Stomach (tissue), 8 donors: ENCODE measurements at regions not wholly inside any gene's neighbourhood (a gene's known extent, or its start where the extent isn't known, plus 50 kb on each side); places are given as distances from the start of the nearest gene placed in this dataset.
A peak's percentile ranks its signal among the peaks of the same experiment; 100 is the strongest.

Experiments used
- DNase-seq, 2 donors: peaks; one replicate each; pipeline versions ENCODE4 v3.0.0 to v3.0.0-alpha.2; 2013 to 2019
- H3K27ac ChIP-seq, 5 donors: fragments of 200-600 bp in 4 of 5; sonication (generic) in 4 of 5; one replicate each; pipeline ENCODE4 v1.5.1; 2013 to 2019; ENCODE audit warnings: mild to moderate bottlenecking in 1 of 5, moderate library complexity in 1 of 5
- H3K27me3 ChIP-seq, 3 donors: fragments of 200-600 bp; sonication (generic); one replicate each; pipeline ENCODE4 v1.5.1; 2017 to 2019; ENCODE audit warnings: mixed run types in 1 of 3
- H3K36me3 ChIP-seq, 4 donors: fragments of 200-600 bp; sonication (generic); 1 replicate in 3 of 4; 2 replicates in 1 of 4; pipeline ENCODE4 v1.5.1; 2016 to 2019
- H3K4me1 ChIP-seq, 4 donors: fragments of 200-600 bp; sonication (generic); one replicate each; pipeline ENCODE4 v1.5.1; 2016 to 2019
- H3K4me3 ChIP-seq, 4 donors: fragments of 200-600 bp; sonication (generic) in 3 of 4; one replicate each; pipeline ENCODE4 v1.5.1; 2016 to 2019; ENCODE audit warnings: mild to moderate bottlenecking in 1 of 4
- H3K9me3 ChIP-seq, 4 donors: fragments of 200-600 bp; sonication (generic); one replicate each; pipeline ENCODE4 v1.5.1; 2016 to 2019
- CTCF ChIP-seq, 7 experiments: fragments of 450-650 bp in 4 of 7; fragments of 200-600 bp in 3 of 7; sonication (generic) in 3 of 7; IDR thresholded peaks; one replicate each; pipeline ENCODE4 v1.5.1; 2016 to 2019; ENCODE audit warnings: antibody characterized with exemption in 7 of 7, control low read depth in 2 of 7, mild to moderate bottlenecking in 1 of 7
- EP300 ChIP-seq: sonication (generic); formaldehyde crosslinking; IDR thresholded peaks from one replicate; pipeline ENCODE4 v1.6.1; 2017; ENCODE audit warnings: antibody characterized with exemption
- POLR2A ChIP-seq, 4 donors: fragments of 450-650 bp; IDR thresholded peaks; one replicate each; pipeline ENCODE4 v1.6.1; 2016; ENCODE audit warnings: antibody characterized with exemption in 4 of 4, control low read depth in 2 of 4, mild to moderate bottlenecking in 1 of 4, moderate library complexity in 1 of 4
- POLR2AphosphoS5 ChIP-seq, 3 donors: sonication (generic); formaldehyde crosslinking; IDR thresholded peaks; one replicate each; pipeline ENCODE4 v1.6.1; 2016; ENCODE audit warnings: antibody characterized with exemption in 3 of 3
- WGBS, 5 donors: extraction: QIAGEN DNeasy Blood & Tissue Kit in 3 of 5; methylation state at CpG; one replicate each; pipeline versions ENCODE4 v1.1.5 to v1.1.7; 2013 to 2018; 5-methylcytosine and 5-hydroxymethylcytosine counted together
- intact Hi-C: fragments of 100-400 bp; cut with DNase I; formaldehyde crosslinking; loops from one replicate; pipeline ENCODE4 v1.15.1; 2023; ENCODE audit warnings: low total_unique reads
- donor health status: healthy with polysubstance abuse.
- donor health status: Bipolar disorder and iron deficiency.
- donor health status: healthy.

- H3K36me3 ChIP-seq: no peaks in the 10 kb centered on the region
- WGBS, 5 donors: 77 to 93% (median 81%) methylated on average over 2 of the region's 2 CpGs
- intact Hi-C loops: no loop called here
- H3K4me1 ChIP-seq: peaks cover 0 to 5% (median 0%) of the 10 kb centered on the region in 4 donors
- no peak overlapping the region for H3K4me3 ChIP-seq
- peak overlapping the region in 1 of 5 donors; percentile 42 for H3K27ac ChIP-seq
- H3K9me3 ChIP-seq: no peaks in the 10 kb centered on the region
- H3K27me3 ChIP-seq: no peaks in the 10 kb centered on the region
- DNase-seq: no peak
- no peak for TF ChIP-seq POLR2AphosphoS5 (IDR thresholded peaks at IDR 0.05)
- no peak for TF ChIP-seq POLR2A (IDR thresholded peaks at IDR 0.05)
- TF ChIP-seq EP300: no peak
- no peak for TF ChIP-seq CTCF (IDR thresholded peaks at IDR 0.05)
Observed at GRCh38 chr4:138954428-138954827, 61.2 kb upstream of the NOCT start.

GRCh38 chr4:138953961-138954371, 61.6 kb upstream of the NOCT start:
- 14 to 54% (median 26%) methylated on average over 2 of the region's 2 CpGs for WGBS, 5 donors
- DNase-seq: peak in 1 of 2 donors; percentile 54
- Histone ChIP-seq H3K27me3 (no peaks in the 10 kb centered on the region), H3K27ac (peak overlapping the region in 1 of 5 donors; percentile 42), H3K9me3 (no peaks in the 10 kb centered on the region), H3K36me3 (no peaks in the 10 kb centered on the region), H3K4me1 (peaks cover 0 to 5% (median 0%) of the 10 kb centered on the region in 4 donors), H3K4me3 (no peak overlapping the region)
- intact Hi-C loops: no loop called here
- TF ChIP-seq POLR2AphosphoS5 (IDR thresholded peaks at IDR 0.05): peak in 1 of 3 donors; percentile 14
- no peak for TF ChIP-seq CTCF (IDR thresholded peaks at IDR 0.05)

GRCh38 chr4:138952411-138952810, 63.2 kb upstream of the NOCT start:
- Histone ChIP-seq H3K27ac (no peak overlapping the region), H3K27me3 (no peaks in the 10 kb centered on the region), H3K4me3 (no peak overlapping the region), H3K9me3 (no peaks in the 10 kb centered on the region), H3K36me3 (no peaks in the 10 kb centered on the region), H3K4me1 (peaks cover 0 to 5% (median 0%) of the 10 kb centered on the region in 4 donors)
- intact Hi-C loops: no loop called here
- TF ChIP-seq EP300 (no peak), POLR2A (IDR thresholded peaks at IDR 0.05) (no peak), CTCF (IDR thresholded peaks at IDR 0.05) (no peak), POLR2AphosphoS5 (IDR thresholded peaks at IDR 0.05) (no peak)
- no peak for DNase-seq

- Histone ChIP-seq H3K27ac (no peak overlapping the region), H3K27me3 (no peaks in the 10 kb centered on the region), H3K36me3 (no peaks in the 10 kb centered on the region), H3K4me3 (no peak overlapping the region), H3K4me1 (peaks cover 0 to 5% (median 0%) of the 10 kb centered on the region in 4 donors), H3K9me3 (no peaks in the 10 kb centered on the region)
- TF ChIP-seq EP300 (no peak), POLR2A (IDR thresholded peaks at IDR 0.05) (no peak), CTCF (IDR thresholded peaks at IDR 0.05) (no peak), POLR2AphosphoS5 (IDR thresholded peaks at IDR 0.05) (no peak)
- no peak for DNase-seq
- WGBS, 5 donors: 47 to 62% (median 51%) methylated on average over 1 of the region's 1 CpG
- intact Hi-C loops: no loop called here
Observed at GRCh38 chr4:138951764-138952163, 63.8 kb upstream of the NOCT start.
